ENCODE measurements at regions not wholly inside any gene's neighbourhood (a gene's known extent, or its start where the extent isn't known, plus 50 kb on each side); places are given as distances from the start of the nearest gene placed in this dataset.
"Not testable (repeated sequence)": the region's sequence is repeated elsewhere in the genome, so short reads cannot be mapped to it uniquely, and the experiment has no call there.

DNA sequence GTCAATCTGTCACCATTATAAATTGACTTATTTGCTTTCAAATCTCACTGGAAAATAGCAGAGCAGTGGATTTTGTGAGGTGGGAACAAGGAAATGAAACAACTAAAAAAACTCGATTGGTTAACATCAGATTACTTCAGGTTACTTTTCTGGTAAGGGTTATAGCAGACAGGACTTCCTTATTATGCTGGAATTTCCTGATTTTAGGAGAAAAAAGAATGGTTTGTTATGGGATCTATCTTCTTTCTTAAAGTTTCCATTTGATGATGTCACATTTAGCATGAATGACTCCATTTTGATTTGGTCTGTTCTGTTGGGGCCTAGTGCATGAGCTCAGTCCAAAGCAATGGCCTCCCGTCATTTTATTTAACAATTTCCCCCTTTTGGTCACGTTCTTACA, 210.6 kb downstream of the KCNJ2 start (continued):
- TF ChIP-seq, protein P1, sequence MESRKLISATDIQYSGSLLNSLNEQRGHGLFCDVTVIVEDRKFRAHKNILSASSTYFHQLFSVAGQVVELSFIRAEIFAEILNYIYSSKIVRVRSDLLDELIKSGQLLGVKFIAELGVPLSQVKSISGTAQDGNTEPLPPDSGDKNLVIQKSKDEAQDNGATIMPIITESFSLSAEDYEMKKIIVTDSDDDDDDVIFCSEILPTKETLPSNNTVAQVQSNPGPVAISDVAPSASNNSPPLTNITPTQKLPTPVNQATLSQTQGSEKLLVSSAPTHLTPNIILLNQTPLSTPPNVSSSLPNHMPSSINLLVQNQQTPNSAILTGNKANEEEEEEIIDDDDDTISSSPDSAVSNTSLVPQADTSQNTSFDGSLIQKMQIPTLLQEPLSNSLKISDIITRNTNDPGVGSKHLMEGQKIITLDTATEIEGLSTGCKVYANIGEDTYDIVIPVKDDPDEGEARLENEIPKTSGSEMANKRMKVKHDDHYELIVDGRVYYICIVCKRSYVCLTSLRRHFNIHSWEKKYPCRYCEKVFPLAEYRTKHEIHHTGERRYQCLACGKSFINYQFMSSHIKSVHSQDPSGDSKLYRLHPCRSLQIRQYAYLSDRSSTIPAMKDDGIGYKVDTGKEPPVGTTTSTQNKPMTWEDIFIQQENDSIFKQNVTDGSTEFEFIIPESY (IDR thresholded peaks at IDR 0.05): no peak
- TF ChIP-seq FOXA2 (IDR thresholded peaks at IDR 0.05) (no peak), FOXA1 (IDR thresholded peaks at IDR 0.05) (no peak), YY1 (IDR thresholded peaks at IDR 0.05) (no peak)
- TF ChIP-seq, protein P2, sequence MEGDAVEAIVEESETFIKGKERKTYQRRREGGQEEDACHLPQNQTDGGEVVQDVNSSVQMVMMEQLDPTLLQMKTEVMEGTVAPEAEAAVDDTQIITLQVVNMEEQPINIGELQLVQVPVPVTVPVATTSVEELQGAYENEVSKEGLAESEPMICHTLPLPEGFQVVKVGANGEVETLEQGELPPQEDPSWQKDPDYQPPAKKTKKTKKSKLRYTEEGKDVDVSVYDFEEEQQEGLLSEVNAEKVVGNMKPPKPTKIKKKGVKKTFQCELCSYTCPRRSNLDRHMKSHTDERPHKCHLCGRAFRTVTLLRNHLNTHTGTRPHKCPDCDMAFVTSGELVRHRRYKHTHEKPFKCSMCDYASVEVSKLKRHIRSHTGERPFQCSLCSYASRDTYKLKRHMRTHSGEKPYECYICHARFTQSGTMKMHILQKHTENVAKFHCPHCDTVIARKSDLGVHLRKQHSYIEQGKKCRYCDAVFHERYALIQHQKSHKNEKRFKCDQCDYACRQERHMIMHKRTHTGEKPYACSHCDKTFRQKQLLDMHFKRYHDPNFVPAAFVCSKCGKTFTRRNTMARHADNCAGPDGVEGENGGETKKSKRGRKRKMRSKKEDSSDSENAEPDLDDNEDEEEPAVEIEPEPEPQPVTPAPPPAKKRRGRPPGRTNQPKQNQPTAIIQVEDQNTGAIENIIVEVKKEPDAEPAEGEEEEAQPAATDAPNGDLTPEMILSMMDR (IDR thresholded peaks at IDR 0.05; ENCODE audit: low read depth, low read length, missing input control): no peak

DNA sequence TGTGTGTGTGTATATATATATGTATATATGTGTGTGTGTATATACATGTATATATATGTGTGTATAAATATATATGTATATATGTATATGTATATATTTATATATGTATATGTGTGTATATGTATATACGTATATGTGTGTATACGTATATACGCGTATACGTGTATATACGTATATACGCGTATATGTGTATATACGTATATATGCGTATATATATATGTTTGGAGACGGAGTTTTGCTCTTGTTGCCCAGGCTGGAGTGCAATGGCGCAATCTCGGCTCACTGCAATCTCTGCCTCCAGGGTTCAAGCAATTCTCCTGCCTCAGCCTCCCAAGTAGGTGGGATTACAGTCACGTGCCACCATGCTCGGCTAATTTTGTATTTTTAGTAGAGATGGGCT, 212.6 kb downstream of the KCNJ2 start:
- not testable (repeated sequence) for H3K27me3 ChIP-seq (ENCODE audit: control insufficient read depth in 4 of 4, insufficient read depth in 4 of 4, low read length in 3 of 4); H3K9ac ChIP-seq (ENCODE audit: low read depth in 1 of 2, low read length in 2 of 2); H3K9me3 ChIP-seq (ENCODE audit: control insufficient read depth in 4 of 4, low read length in 3 of 4); H3K36me3 ChIP-seq (ENCODE audit: control insufficient read depth in 4 of 4, insufficient read depth in 3 of 4, low read depth in 1 of 4, low read length in 3 of 4); H3K27ac ChIP-seq (ENCODE audit: low read depth in 1 of 2, low read length in 2 of 2); DNase-seq (ENCODE audit: low spot score); H3K4me1 ChIP-seq (ENCODE audit: control insufficient read depth in 4 of 4, insufficient read depth in 4 of 4, low read length in 3 of 4); H3K4me3 ChIP-seq (ENCODE audit: low read depth in 1 of 3, low read length in 3 of 3)
- WGBS: 98% methylated on average over 15 of the region's 15 CpGs

DNA sequence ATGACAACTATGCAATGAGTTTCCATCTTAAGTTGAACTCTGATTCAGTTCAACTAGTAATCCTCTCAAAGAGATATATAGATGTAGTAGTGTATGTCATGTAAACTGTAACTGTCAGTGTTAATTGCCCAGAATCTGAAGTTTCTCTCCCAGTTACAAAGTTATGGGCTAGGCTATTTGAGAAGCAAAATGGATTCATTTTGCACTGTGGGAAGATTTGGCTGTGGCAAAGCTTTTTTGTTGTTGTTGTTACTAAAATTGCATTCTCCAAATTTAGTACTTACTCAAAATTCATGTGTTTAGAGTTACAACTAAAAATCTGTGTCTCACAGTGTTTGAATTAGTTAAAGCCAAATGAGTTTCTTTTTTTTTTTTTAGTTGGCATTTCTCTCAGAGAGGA, 219.0 kb downstream of the KCNJ2 start:
- H3K9me3 ChIP-seq (ENCODE audit: control insufficient read depth in 4 of 4, low read length in 3 of 4): no peaks in the 10 kb centered on the region
- H3K27me3 ChIP-seq (ENCODE audit: control insufficient read depth in 4 of 4, insufficient read depth in 4 of 4, low read length in 3 of 4): no peaks in the 10 kb centered on the region
- no peak overlapping the region for H3K9ac ChIP-seq (ENCODE audit: low read depth in 1 of 2, low read length in 2 of 2)
- no peaks in the 10 kb centered on the region for H3K36me3 ChIP-seq (ENCODE audit: control insufficient read depth in 4 of 4, insufficient read depth in 3 of 4, low read depth in 1 of 4, low read length in 3 of 4)
- no peak overlapping the region for H3K4me3 ChIP-seq (ENCODE audit: low read depth in 1 of 3, low read length in 3 of 3)
- no peaks in the 10 kb centered on the region for H3K4me1 ChIP-seq (ENCODE audit: control insufficient read depth in 4 of 4, insufficient read depth in 4 of 4, low read length in 3 of 4)
- TF ChIP-seq RAD21 (IDR thresholded peaks at IDR 0.05) (no peak), NR2F2 (IDR thresholded peaks at IDR 0.05) (no peak), FOXA2 (IDR thresholded peaks at IDR 0.05) (no peak), HNF4A (conservative IDR thresholded peaks at IDR 0.05) (no peak)
- TF ChIP-seq, protein P1 (IDR thresholded peaks at IDR 0.05): no peak
- no peak for DNase-seq (ENCODE audit: low spot score)
- no peak overlapping the region for H3K27ac ChIP-seq (ENCODE audit: low read depth in 1 of 2, low read length in 2 of 2)

DNA sequence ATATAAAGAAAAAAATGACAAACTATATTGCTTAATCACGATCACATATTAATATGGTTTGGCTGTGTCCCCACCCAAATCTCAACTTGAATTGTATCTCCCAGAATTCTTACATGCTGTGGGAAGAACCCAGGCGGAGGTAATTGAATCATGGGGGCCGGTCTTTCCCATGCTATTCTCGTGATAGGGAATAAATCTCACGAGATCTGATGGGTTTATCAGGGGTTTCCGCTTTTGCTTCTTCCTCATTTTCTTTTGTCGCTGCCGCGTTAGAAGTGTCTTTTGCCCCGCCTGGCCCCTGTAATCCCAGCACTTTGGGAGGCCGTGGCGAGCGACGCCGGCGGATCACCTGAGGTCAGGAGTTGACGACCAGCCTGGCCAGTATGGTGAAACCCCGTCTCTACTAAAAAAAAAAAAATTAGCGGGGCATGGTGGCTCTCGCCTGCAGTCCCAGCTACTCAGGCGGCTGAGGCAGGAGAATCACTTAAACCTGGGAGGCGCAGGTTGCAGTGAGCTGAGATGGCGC, 220.0 kb downstream of the KCNJ2 start:
- H3K27me3 ChIP-seq (ENCODE audit: control insufficient read depth in 4 of 4, insufficient read depth in 4 of 4, low read length in 3 of 4); H3K9ac ChIP-seq (ENCODE audit: low read depth in 1 of 2, low read length in 2 of 2); H3K4me3 ChIP-seq (ENCODE audit: low read depth in 1 of 3, low read length in 3 of 3); H3K36me3 ChIP-seq (ENCODE audit: control insufficient read depth in 4 of 4, insufficient read depth in 3 of 4, low read depth in 1 of 4, low read length in 3 of 4); H3K4me1 ChIP-seq (ENCODE audit: control insufficient read depth in 4 of 4, insufficient read depth in 4 of 4, low read length in 3 of 4); H3K9me3 ChIP-seq (ENCODE audit: control insufficient read depth in 4 of 4, low read length in 3 of 4); H3K27ac ChIP-seq (ENCODE audit: low read depth in 1 of 2, low read length in 2 of 2); DNase-seq (ENCODE audit: low spot score): not testable (repeated sequence)
- 86% methylated on average over 23 of the region's 23 CpGs for WGBS

All from liver (tissue), 8 donors.